Chondrocyte (in vitro differentiated cells): ENCODE measurements at regions not wholly inside any gene's neighbourhood (a gene's known extent, or its start where the extent isn't known, plus 50 kb on each side); places are given as distances from the start of the nearest gene placed in this dataset.

Source experiments
- DNase-seq: peaks from one replicate; pipeline ENCODE4 v3.0.0; 2021; ENCODE audit warnings: mixed read lengths, low spot score
- H3K27ac Mint-ChIP-seq: one replicate; pipeline ENCODE4 v1.8.0; 2021; ENCODE audit warnings: mild to moderate bottlenecking, moderate library complexity, mixed read lengths; ENCODE audit not compliant: unreplicated experiment
- H3K27me3 Mint-ChIP-seq: 2 replicates; pipeline ENCODE4 v1.8.0; 2021; ENCODE audit warnings: low read depth, mixed read lengths
- H3K36me3 Mint-ChIP-seq: 2 replicates; pipeline ENCODE4 v1.8.0; 2021; ENCODE audit warnings: low read depth, mixed read lengths
- H3K4me1 Mint-ChIP-seq: 2 replicates; pipeline ENCODE4 v1.8.0; 2021; ENCODE audit warnings: low read depth, mild to moderate bottlenecking, mixed read lengths
- H3K4me3 Mint-ChIP-seq: one replicate; pipeline ENCODE4 v1.8.0; 2021; ENCODE audit warnings: mild to moderate bottlenecking, moderate library complexity, mixed read lengths; ENCODE audit not compliant: unreplicated experiment
- H3K9me3 Mint-ChIP-seq: 2 replicates; pipeline ENCODE4 v1.8.0; 2021; ENCODE audit warnings: low read depth, mixed read lengths
- TF ChIP-seq, protein P1 (sequence below): fragments of 200-600 bp; sonication (generic); IDR thresholded peaks from 2 replicates; pipeline ENCODE4 v1.5.0; 2021; ENCODE audit warnings: antibody characterized with exemption, mild to moderate bottlenecking, moderate library complexity

DNA sequence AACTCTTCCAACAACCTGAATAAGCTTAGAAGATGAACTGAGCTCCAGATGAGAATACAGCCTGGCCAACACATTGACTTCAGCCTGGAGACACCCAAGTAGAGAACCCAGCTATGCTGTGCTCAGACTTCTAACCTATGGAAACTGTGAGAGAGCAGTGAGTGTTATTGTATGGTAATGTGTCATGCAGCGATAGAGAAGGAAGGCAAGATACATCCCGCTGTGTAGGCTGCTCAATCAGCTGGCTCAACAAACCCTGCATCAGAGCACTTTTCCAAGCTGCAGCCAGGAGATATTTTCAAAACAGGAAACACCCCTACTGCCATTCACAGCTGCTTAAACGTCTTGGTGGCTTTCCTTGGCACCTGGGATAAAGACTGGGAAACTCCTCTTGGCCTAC is 321.3 kb downstream of the SIPA1L2 start:
- Mint-ChIP-seq H3K4me3 (no peak overlapping the region), H3K27ac (no peak overlapping the region), H3K4me1 (peaks cover 16% of the 10 kb centered on the region), H3K36me3 (peaks cover 4% of the 10 kb centered on the region), H3K9me3 (peaks cover 8% of the 10 kb centered on the region), H3K27me3 (peaks cover 1% of the 10 kb centered on the region)
- no peak for DNase-seq
- TF ChIP-seq, protein P1, sequence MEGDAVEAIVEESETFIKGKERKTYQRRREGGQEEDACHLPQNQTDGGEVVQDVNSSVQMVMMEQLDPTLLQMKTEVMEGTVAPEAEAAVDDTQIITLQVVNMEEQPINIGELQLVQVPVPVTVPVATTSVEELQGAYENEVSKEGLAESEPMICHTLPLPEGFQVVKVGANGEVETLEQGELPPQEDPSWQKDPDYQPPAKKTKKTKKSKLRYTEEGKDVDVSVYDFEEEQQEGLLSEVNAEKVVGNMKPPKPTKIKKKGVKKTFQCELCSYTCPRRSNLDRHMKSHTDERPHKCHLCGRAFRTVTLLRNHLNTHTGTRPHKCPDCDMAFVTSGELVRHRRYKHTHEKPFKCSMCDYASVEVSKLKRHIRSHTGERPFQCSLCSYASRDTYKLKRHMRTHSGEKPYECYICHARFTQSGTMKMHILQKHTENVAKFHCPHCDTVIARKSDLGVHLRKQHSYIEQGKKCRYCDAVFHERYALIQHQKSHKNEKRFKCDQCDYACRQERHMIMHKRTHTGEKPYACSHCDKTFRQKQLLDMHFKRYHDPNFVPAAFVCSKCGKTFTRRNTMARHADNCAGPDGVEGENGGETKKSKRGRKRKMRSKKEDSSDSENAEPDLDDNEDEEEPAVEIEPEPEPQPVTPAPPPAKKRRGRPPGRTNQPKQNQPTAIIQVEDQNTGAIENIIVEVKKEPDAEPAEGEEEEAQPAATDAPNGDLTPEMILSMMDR: no peak

DNA sequence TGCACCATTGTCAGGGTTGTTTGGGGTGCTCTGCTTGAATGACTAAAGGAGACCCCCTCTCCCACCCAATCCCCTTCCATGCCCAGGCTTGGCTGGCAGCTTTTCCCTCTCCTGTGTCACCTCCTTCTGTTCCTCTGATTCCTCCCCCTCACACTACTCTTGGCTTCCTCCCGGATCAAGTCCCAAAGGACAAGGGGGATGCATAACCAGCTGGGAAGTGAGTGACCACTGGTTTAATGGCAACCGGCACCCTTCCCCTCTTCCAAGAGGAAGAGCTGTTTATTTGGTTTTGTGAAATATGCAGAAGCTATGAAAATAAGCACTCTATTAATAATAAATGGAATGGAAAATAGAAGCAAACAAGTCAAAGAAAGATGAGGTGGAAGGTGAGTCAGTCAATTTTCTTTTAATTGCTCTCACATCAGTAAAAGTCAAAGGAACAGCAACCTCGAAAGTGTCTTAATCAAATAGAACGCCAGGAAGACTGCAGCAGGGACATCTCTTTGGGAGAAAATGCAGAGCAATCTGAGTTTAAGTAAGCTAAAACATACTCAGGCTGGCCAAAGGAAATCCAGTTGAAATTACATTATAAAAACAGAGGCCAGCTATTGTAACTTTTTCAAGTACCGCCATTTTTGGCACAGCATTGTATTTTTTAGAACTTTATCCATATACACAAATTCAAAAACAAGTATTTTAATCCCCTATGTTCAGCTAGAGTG is 322.5 kb downstream of the SIPA1L2 start:
- Mint-ChIP-seq H3K36me3 (peaks cover 2% of the 10 kb centered on the region), H3K9me3 (no peaks in the 10 kb centered on the region), H3K4me1 (peaks cover 16% of the 10 kb centered on the region), H3K27ac (no peak overlapping the region), H3K27me3 (peaks cover 1% of the 10 kb centered on the region), H3K4me3 (no peak overlapping the region)
- DNase-seq: no peak
- TF ChIP-seq, protein P1: no peak

GRCh38 chr1:232306269-232306961 is 323.5 kb downstream of the SIPA1L2 start:
- peaks cover 16% of the 10 kb centered on the region for H3K4me1 Mint-ChIP-seq
- H3K36me3 Mint-ChIP-seq: peaks cover 2% of the 10 kb centered on the region
- TF ChIP-seq, protein P1: peak; percentile 66
- H3K4me3 Mint-ChIP-seq: no peak overlapping the region
- DNase-seq: no peak
- no peaks in the 10 kb centered on the region for H3K9me3 Mint-ChIP-seq
- H3K27ac Mint-ChIP-seq: peak overlapping the region; percentile 11
- H3K27me3 Mint-ChIP-seq: peaks cover 1% of the 10 kb centered on the region

DNA sequence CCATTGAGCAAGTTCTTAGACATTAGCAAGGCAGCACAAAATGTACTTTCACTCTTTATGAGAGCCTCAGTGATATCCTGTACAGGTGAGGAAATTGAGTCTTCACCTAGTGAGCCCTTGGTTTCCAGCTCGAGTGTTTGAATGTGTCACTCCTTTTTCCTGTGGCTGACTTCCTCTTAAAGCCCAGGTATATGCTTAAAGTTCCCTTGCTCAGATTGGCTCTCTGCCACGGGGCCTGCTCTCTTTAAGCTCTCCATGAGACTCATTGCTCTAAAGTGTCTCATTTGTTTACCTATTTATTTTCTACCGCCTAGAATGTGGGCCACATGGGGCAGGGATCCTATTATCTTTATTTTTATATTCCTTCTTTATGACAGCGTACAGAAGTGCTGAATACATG is 324.9 kb downstream of the SIPA1L2 start:
- Mint-ChIP-seq H3K27ac (no peak overlapping the region), H3K4me1 (peaks cover 21% of the 10 kb centered on the region), H3K36me3 (peaks cover 2% of the 10 kb centered on the region), H3K27me3 (peaks cover 1% of the 10 kb centered on the region), H3K9me3 (no peaks in the 10 kb centered on the region), H3K4me3 (no peak overlapping the region)
- TF ChIP-seq, protein P1: no peak
- no peak for DNase-seq

GRCh38 chr1:232303222-232303620 is 326.7 kb downstream of the SIPA1L2 start:
- Mint-ChIP-seq H3K27ac (no peak overlapping the region), H3K36me3 (no peaks in the 10 kb centered on the region)
- no peak for DNase-seq

More at GRCh38 chr1:232303222-232303620, 326.7 kb downstream of the SIPA1L2 start:
- TF ChIP-seq, protein P1: no peak
- Mint-ChIP-seq H3K4me1 (peaks cover 21% of the 10 kb centered on the region), H3K27me3 (no peaks in the 10 kb centered on the region), H3K9me3 (no peaks in the 10 kb centered on the region), H3K4me3 (no peak overlapping the region)
